ENCODE measurements at regions not wholly inside any gene's neighbourhood (a gene's known extent, or its start where the extent isn't known, plus 50 kb on each side); places are given as distances from the start of the nearest gene placed in this dataset.
A peak's percentile ranks its signal among the peaks of the same experiment; 100 is the strongest.
"Not testable (repeated sequence)": the region's sequence is repeated elsewhere in the genome, so short reads cannot be mapped to it uniquely, and the experiment has no call there.

GRCh38 chr1:219433001-219433400, 179.9 kb downstream of the ZC3H11B start:
- no peak for DNase-seq (ENCODE audit: low read depth)

- no peak for DNase-seq (ENCODE audit: low read depth)
These were observed 180.7 kb downstream of the ZC3H11B start for GRCh38 chr1:219432191-219432606.

GRCh38 chr1:219430419-219430818, 182.5 kb downstream of the ZC3H11B start:
- DNase-seq (ENCODE audit: low read depth), result no peak

- DNase-seq (ENCODE audit: low read depth), result no peak
These were observed 184.3 kb downstream of the ZC3H11B start for GRCh38 chr1:219428651-219429050.

- no peak for DNase-seq (ENCODE audit: low read depth)
These were observed 184.9 kb downstream of the ZC3H11B start for GRCh38 chr1:219427989-219428388.

GRCh38 chr1:219427403-219427802, 185.5 kb downstream of the ZC3H11B start:
- DNase-seq (ENCODE audit: low read depth), result no peak

- DNase-seq (ENCODE audit: low read depth), result no peak
These were observed 189.9 kb downstream of the ZC3H11B start for GRCh38 chr1:219422811-219423598.

- DNase-seq (ENCODE audit: low read depth), result no peak
These were observed 192.0 kb downstream of the ZC3H11B start for GRCh38 chr1:219420913-219421312.

- no peak for DNase-seq (ENCODE audit: low read depth)
These were observed 193.0 kb downstream of the ZC3H11B start for GRCh38 chr1:219419860-219420259.

- no peak for DNase-seq (ENCODE audit: low read depth)
These were observed 193.8 kb downstream of the ZC3H11B start for GRCh38 chr1:219419065-219419464.

GRCh38 chr1:219417610-219418009, 195.3 kb downstream of the ZC3H11B start:
- DNase-seq (ENCODE audit: low read depth), result no peak

GRCh38 chr1:219416598-219417238, 196.2 kb downstream of the ZC3H11B start:
- peak; percentile 41 for DNase-seq (ENCODE audit: low read depth)

- no peak for DNase-seq (ENCODE audit: low read depth)
These were observed 197.0 kb downstream of the ZC3H11B start for GRCh38 chr1:219415915-219416314.

GRCh38 chr1:219415433-219415832, 197.5 kb downstream of the ZC3H11B start:
- no peak for DNase-seq (ENCODE audit: low read depth)

GRCh38 chr1:219414250-219414649, 198.7 kb downstream of the ZC3H11B start:
- DNase-seq (ENCODE audit: low read depth), result no peak

GRCh38 chr1:219413536-219413935, 199.4 kb downstream of the ZC3H11B start:
- no peak for DNase-seq (ENCODE audit: low read depth)

GRCh38 chr1:219412772-219413171, 200.1 kb downstream of the ZC3H11B start:
- DNase-seq (ENCODE audit: low read depth), result no peak

- not testable (repeated sequence) for DNase-seq (ENCODE audit: low read depth)
These were observed 202.2 kb downstream of the ZC3H11B start for GRCh38 chr1:219410721-219411120.

GRCh38 chr1:219405531-219406331, 207.2 kb downstream of the ZC3H11B start:
- no peak for DNase-seq (ENCODE audit: low read depth)

GRCh38 chr1:219404629-219405028, 208.3 kb downstream of the ZC3H11B start:
- no peak for DNase-seq (ENCODE audit: low read depth)

- no peak for DNase-seq (ENCODE audit: low read depth)
These were observed 210.0 kb downstream of the ZC3H11B start for GRCh38 chr1:219402925-219403324.

GRCh38 chr1:219401724-219402625, 210.9 kb downstream of the ZC3H11B start:
- DNase-seq (ENCODE audit: low read depth), result no peak

All from activated T-cell treated with anti-CD3 and anti-CD28 coated beads for 1 hour (primary cell).